HEK293 (cell line): ENCODE measurements at regions not wholly inside any gene's neighbourhood (a gene's known extent, or its start where the extent isn't known, plus 50 kb on each side); places are given as distances from the start of the nearest gene placed in this dataset.
A peak's percentile ranks its signal among the peaks of the same experiment; 100 is the strongest.

Experiments used
- CTCF ChIA-PET: fragments of 350-600 bp; formaldehyde crosslinking; extraction: SDS; loops from one replicate; lab custom pipeline; 2021; ENCODE audit warnings: antibody characterized with exemption; lab: Yijun Ruan, JAX
- POLR2A ChIA-PET: fragments of 300-600 bp; formaldehyde crosslinking; extraction: SDS; loops from one replicate; lab custom pipeline; 2020; ENCODE audit warnings: antibody characterized with exemption, inconsistent platforms; lab: Yijun Ruan, JAX
- H3K27ac ChIP-seq: fragments of 200-500 bp; sonication (Bioruptor generic); 2 replicates; pipeline ENCODE4 v1.5.1; 2014; ENCODE audit warnings: low read depth, low read length, control low read depth, inconsistent platforms; ENCODE audit errors: extremely low read depth
- H3K36me3 ChIP-seq, 2 experiments: fragments of 200-500 bp in 1 of 2; sonication (Bioruptor generic) in 1 of 2; 1 replicate in 1 of 2; 2 replicates in 1 of 2; pipeline ENCODE4 v1.5.1; 2014 to 2017; ENCODE audit warnings: inconsistent platforms in 2 of 2, low read length in 2 of 2; ENCODE audit not compliant: control insufficient read depth in 2 of 2, insufficient read depth in 1 of 2
- H3K4me1 ChIP-seq: fragments of 200-500 bp; sonication (Bioruptor generic); 2 replicates; pipeline ENCODE4 v1.5.1; 2014; ENCODE audit warnings: mild to moderate bottlenecking, low read length, inconsistent platforms; ENCODE audit not compliant: control insufficient read depth, insufficient read depth
- H3K4me3 ChIP-seq: 2 replicates; pipeline ENCODE4 v1.5.1; 2011; ENCODE audit warnings: low read depth, mild to moderate bottlenecking, control low read depth, low read length, moderate library complexity
- H3K9me3 ChIP-seq: fragments of 200-500 bp; sonication (Bioruptor generic); 2 replicates; pipeline ENCODE4 v1.5.1; 2014; ENCODE audit warnings: low read depth, low read length, inconsistent platforms; ENCODE audit not compliant: control insufficient read depth, insufficient read depth
- HOXA7 ChIP-seq: sonication (generic); formaldehyde crosslinking; IDR thresholded peaks from 2 replicates; pipeline ENCODE4 v1.8.1; 2022; ENCODE audit warnings: missing genetic modification reagents, borderline replicate concordance
- IKZF3 ChIP-seq: fragments of 450-650 bp; IDR thresholded peaks from 2 replicates; pipeline ENCODE4 v1.5.0; 2018; ENCODE audit warnings: missing biosample characterization, mild to moderate bottlenecking, missing genetic modification characterization, moderate library complexity
- KLF10 ChIP-seq: fragments of 450-650 bp; IDR thresholded peaks from 2 replicates; pipeline ENCODE4 v1.5.1; 2018; ENCODE audit warnings: missing biosample characterization, mild to moderate bottlenecking, missing genetic modification characterization
- KLF7 ChIP-seq: fragments of 450-650 bp; formaldehyde crosslinking; IDR thresholded peaks from 2 replicates; pipeline ENCODE4 v1.5.1; 2016; ENCODE audit warnings: missing biosample characterization, missing genetic modification characterization, borderline replicate concordance
- MEIS1 ChIP-seq: sonication (generic); formaldehyde crosslinking; IDR thresholded peaks from 2 replicates; pipeline ENCODE4 v1.8.1; 2022; ENCODE audit warnings: missing genetic modification reagents, mild to moderate bottlenecking, borderline replicate concordance
- RBAK ChIP-seq: fragments of 450-650 bp; formaldehyde crosslinking; IDR thresholded peaks from 2 replicates; pipeline ENCODE4 v1.5.1; 2016; ENCODE audit warnings: missing biosample characterization, missing genetic modification characterization
- SP7 ChIP-seq: fragments of 450-650 bp; formaldehyde crosslinking; IDR thresholded peaks from 2 replicates; pipeline ENCODE4 v1.5.1; 2016; ENCODE audit warnings: missing biosample characterization, missing genetic modification characterization
- ZBTB21 ChIP-seq: fragments of 450-650 bp; formaldehyde crosslinking; IDR thresholded peaks from 2 replicates; pipeline ENCODE4 v1.5.1; 2017; ENCODE audit warnings: missing biosample characterization, missing genetic modification characterization
- ZBTB48 ChIP-seq: fragments of 450-650 bp; formaldehyde crosslinking; IDR thresholded peaks from 2 replicates; pipeline ENCODE4 v1.5.1; 2016; ENCODE audit warnings: missing biosample characterization, missing genetic modification characterization
- ZFP37 ChIP-seq: fragments of 450-650 bp; formaldehyde crosslinking; IDR thresholded peaks from 2 replicates; pipeline ENCODE4 v1.5.1; 2016; ENCODE audit warnings: missing biosample characterization, missing genetic modification characterization
- ZNF16 ChIP-seq: fragments of 450-650 bp; formaldehyde crosslinking; IDR thresholded peaks from 2 replicates; pipeline ENCODE4 v1.5.1; 2016; ENCODE audit warnings: low read depth, missing biosample characterization, missing genetic modification characterization
- ZNF292 ChIP-seq: fragments of 450-650 bp; formaldehyde crosslinking; IDR thresholded peaks from 2 replicates; pipeline ENCODE4 v1.5.1; 2016; ENCODE audit warnings: low read depth, missing biosample characterization, missing genetic modification characterization, borderline replicate concordance
- ZNF600 ChIP-seq: fragments of 450-650 bp; formaldehyde crosslinking; IDR thresholded peaks from 2 replicates; pipeline ENCODE4 v1.5.1; 2016; ENCODE audit warnings: missing biosample characterization, missing genetic modification characterization
- ZNF670 ChIP-seq: fragments of 450-650 bp; formaldehyde crosslinking; IDR thresholded peaks from 2 replicates; pipeline ENCODE4 v1.5.1; 2016; ENCODE audit warnings: missing biosample characterization, missing genetic modification characterization, low read depth
- ZXDB ChIP-seq: fragments of 450-650 bp; formaldehyde crosslinking; IDR thresholded peaks from 2 replicates; pipeline ENCODE4 v1.5.1; 2016; ENCODE audit warnings: missing biosample characterization, missing genetic modification characterization
- TF ChIP-seq, protein P1 (sequence below): fragments of 450-650 bp; formaldehyde crosslinking; IDR thresholded peaks from 2 replicates; pipeline ENCODE4 v1.5.1; 2016; ENCODE audit warnings: missing biosample characterization, missing genetic modification characterization
- TF ChIP-seq, protein P2 (sequence below): fragments of 450-650 bp; IDR thresholded peaks from 2 replicates; pipeline ENCODE4 v1.5.1; 2018; ENCODE audit warnings: missing biosample characterization, mild to moderate bottlenecking, missing genetic modification characterization
- TF ChIP-seq, protein P3 (sequence below): fragments of 450-650 bp; formaldehyde crosslinking; IDR thresholded peaks from 2 replicates; pipeline ENCODE4 v1.5.1; 2016; ENCODE audit warnings: missing biosample characterization, missing genetic modification characterization, low read depth

DNA sequence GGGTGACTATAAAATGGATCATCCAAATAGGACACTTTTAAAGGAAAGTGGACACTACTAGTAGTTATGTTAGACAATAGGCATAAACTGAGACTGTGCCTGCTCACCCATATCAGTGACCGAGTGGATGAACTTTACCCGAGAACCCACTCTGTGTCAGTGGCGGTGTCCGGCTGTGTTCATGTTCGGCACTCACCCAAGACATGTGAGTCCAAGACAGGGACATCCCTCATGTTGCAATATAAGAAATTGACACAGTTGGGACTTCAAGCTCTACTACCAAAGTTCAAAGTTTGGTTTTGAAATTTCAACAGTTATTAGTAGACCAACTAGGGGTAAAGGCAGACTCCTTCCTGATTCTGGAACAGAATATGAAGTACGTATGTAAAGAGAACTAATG, 326.3 kb upstream of the TNP1 start (continued):
- TF ChIP-seq, protein P1, sequence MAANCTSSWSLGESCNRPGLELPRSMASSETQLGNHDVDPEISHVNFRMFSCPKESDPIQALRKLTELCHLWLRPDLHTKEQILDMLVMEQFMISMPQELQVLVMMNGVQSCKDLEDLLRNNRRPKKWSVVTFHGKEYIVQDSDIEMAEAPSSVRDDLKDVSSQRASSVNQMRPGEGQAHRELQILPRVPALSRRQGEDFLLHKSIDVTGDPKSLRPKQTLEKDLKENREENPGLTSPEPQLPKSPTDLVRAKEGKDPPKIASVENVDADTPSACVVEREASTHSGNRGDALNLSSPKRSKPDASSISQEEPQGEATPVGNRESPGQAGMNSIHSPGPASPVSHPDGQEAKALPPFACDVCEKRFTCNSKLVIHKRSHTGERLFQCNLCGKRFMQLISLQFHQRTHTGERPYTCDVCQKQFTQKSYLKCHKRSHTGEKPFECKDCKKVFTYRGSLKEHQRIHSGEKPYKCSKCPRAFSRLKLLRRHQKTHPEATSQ: no peak
- TF ChIP-seq RBAK (tag by site-specific recombination): no peak
- TF ChIP-seq, all 188 proteins: peak for 0

DNA sequence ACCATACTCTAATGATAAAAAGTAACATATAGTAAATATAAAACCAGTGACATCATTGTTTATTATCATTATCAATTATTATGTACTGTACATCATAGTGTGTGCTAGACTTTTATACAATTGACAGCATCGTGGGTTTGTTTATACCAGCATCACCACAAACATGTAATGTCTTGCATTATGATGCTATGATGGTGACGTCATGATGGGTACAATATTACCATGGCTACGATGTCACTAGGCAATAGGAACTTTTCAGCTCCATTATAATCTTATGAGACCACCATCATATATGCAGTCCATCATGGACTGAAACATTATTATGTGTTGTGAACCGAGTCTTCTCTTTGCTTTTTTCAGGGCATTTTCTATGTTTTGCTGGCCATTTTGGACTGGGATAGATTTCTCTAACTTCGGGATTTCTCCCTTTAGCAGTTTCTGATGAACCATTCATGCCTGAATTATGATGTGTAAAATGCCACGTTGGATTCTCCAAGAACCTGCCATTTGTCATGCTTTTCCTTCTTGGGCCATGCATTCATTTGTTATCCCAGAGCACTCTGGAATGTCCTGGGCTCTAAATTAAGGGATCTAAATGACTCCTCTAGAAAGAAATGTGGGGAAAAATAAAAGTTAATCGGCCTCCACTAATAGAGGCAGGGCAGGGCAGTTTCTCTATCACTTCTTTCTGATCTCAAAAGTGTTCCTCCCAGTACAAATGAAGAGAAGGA, 325.6 kb upstream of the TNP1 start:
- CTCF ChIA-PET: interaction anchor here (0.6 kb wide), 1 partner anchor 498 kb away, joined by 4 read pairs; no protein-coding TSS in a partner anchor
- POLR2A ChIA-PET: no interaction called here

DNA sequence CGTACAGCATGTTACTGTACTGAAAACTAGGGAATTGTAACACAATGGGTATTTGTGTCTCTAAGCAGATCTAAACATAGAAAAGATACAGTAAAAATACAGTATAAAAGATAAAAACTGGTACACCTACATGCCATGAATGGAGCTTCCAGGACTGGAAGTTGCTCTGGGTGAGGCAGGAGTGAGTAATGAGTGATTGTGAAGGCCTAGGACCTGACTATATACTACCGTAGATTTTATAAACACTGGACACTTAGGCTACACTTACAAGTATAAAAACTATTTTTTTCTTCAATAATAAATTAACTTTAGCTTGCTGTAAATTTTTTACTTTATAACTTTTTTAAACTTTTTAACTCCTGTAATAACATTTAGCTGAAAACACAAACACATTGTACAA, 324.4 kb upstream of the TNP1 start:
- no peaks in the 10 kb centered on the region for H3K9me3 ChIP-seq
- H3K4me3 ChIP-seq: no peak overlapping the region
- H3K36me3 ChIP-seq: no peaks in the 10 kb centered on the region
- H3K27ac ChIP-seq: no peak overlapping the region
- TF ChIP-seq ZFP37 (tag by site-specific recombination) (no peak), ZNF600 (tag by site-specific recombination) (no peak), HOXA7 (CRISPR knock-in tag) (no peak), ZNF670 (no peak), ZXDB (tag by site-specific recombination) (no peak), ZNF292 (tag by site-specific recombination) (no peak), KLF7 (no peak), SP7 (tag by site-specific recombination) (no peak), ZBTB48 (tag by site-specific recombination) (no peak), IKZF3 (tag by site-specific recombination) (no peak), ZNF16 (no peak), ZBTB21 (tag by site-specific recombination) (no peak), MEIS1 (CRISPR knock-in tag) (no peak)
- TF ChIP-seq, protein P2, sequence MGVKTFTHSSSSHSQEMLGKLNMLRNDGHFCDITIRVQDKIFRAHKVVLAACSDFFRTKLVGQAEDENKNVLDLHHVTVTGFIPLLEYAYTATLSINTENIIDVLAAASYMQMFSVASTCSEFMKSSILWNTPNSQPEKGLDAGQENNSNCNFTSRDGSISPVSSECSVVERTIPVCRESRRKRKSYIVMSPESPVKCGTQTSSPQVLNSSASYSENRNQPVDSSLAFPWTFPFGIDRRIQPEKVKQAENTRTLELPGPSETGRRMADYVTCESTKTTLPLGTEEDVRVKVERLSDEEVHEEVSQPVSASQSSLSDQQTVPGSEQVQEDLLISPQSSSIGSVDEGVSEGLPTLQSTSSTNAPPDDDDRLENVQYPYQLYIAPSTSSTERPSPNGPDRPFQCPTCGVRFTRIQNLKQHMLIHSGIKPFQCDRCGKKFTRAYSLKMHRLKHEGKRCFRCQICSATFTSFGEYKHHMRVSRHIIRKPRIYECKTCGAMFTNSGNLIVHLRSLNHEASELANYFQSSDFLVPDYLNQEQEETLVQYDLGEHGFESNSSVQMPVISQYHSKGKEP (tag by site-specific recombination): no peak
- CTCF ChIA-PET: interaction anchor here (0.5 to 2.2 kb wide), 3 partner anchors 10 to 78 kb away, joined by 3 to 7 read pairs (median 4); no protein-coding TSS in a partner anchor
- H3K4me1 ChIP-seq: no peaks in the 10 kb centered on the region
- POLR2A ChIA-PET: no interaction called here

More for the DNA sequence above, 325.6 kb upstream of the TNP1 start:
- no peaks in the 10 kb centered on the region for H3K9me3 ChIP-seq
- no peaks in the 10 kb centered on the region for H3K36me3 ChIP-seq
- no peak overlapping the region for H3K4me3 ChIP-seq
- TF ChIP-seq, protein P3, sequence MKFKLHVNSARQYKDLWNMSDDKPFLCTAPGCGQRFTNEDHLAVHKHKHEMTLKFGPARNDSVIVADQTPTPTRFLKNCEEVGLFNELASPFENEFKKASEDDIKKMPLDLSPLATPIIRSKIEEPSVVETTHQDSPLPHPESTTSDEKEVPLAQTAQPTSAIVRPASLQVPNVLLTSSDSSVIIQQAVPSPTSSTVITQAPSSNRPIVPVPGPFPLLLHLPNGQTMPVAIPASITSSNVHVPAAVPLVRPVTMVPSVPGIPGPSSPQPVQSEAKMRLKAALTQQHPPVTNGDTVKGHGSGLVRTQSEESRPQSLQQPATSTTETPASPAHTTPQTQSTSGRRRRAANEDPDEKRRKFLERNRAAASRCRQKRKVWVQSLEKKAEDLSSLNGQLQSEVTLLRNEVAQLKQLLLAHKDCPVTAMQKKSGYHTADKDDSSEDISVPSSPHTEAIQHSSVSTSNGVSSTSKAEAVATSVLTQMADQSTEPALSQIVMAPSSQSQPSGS: peak; percentile 46; the same call in 1 of the 2 replicates
- no peak for TF ChIP-seq KLF10 (tag by site-specific recombination)
- no peaks in the 10 kb centered on the region for H3K4me1 ChIP-seq
- H3K27ac ChIP-seq: no peak overlapping the region
